B cell (primary cell): ENCODE measurements at regions not wholly inside any gene's neighbourhood (a gene's known extent, or its start where the extent isn't known, plus 50 kb on each side); places are given as distances from the start of the nearest gene placed in this dataset.

Experiments used
- ATAC-seq: fragments of 200-7000 bp; cut with Tn5 transposase; one replicate; pipeline ENCODE4 v1.10.0; 2021; ENCODE audit warnings: low read depth, mild to moderate bottlenecking, moderate number of reproducible peaks, moderate library complexity
- CTCF ChIA-PET: fragments of 350-600 bp; sonication (Branson Sonifier 250); formaldehyde crosslinking; loops from one replicate; lab custom pipeline; 2021; ENCODE audit warnings: antibody characterized with exemption, inconsistent platforms; lab: Charles Lee
- POLR2A ChIA-PET: fragments of 350-600 bp; sonication (Branson Sonifier 250); formaldehyde crosslinking; loops from one replicate; lab custom pipeline; 2021; ENCODE audit warnings: antibody characterized with exemption; lab: Charles Lee
- DNase-seq: peaks from one replicate; pipeline ENCODE4 v3.0.0; 2013
- H2AFZ ChIP-seq: 2 replicates; pipeline ENCODE4 v1.6.1; 2012; ENCODE audit warnings: mild to moderate bottlenecking, low read depth, low read length; ENCODE audit not compliant: insufficient read depth, poor library complexity, severe bottlenecking
- H3K27ac ChIP-seq, 2 donors: 1 replicate in 1 of 2; 2 replicates in 1 of 2; pipeline ENCODE4 v1.5.1; 2012 to 2013; ENCODE audit warnings: low read length in 2 of 2, mild to moderate bottlenecking in 2 of 2, moderate library complexity in 1 of 2
- H3K27me3 ChIP-seq, 4 experiments: fragments of 200-600 bp in 1 of 4; sonication (generic) in 1 of 4; replicated peaks in 1 of 4; 1 replicate in 2 of 4; 2 replicates in 2 of 4; pipeline versions ENCODE4 v1.6.1 to v1.7.0; 2013 to 2016; ENCODE audit warnings: low read length in 3 of 4, mild to moderate bottlenecking in 2 of 4, mixed read lengths in 1 of 4, moderate library complexity in 1 of 4; ENCODE audit not compliant: insufficient read depth in 4 of 4, control insufficient read depth in 3 of 4; ENCODE audit errors: control extremely low read depth in 1 of 4
- H3K36me3 ChIP-seq, 2 experiments: replicated peaks in 1 of 2; 1 replicate in 1 of 2; 2 replicates in 1 of 2; pipeline versions ENCODE4 v1.6.1 to v1.7.1; 2013; ENCODE audit warnings: low read length in 1 of 2; ENCODE audit not compliant: insufficient read depth in 2 of 2, control insufficient read depth in 1 of 2; ENCODE audit errors: control extremely low read depth in 1 of 2, extremely low read depth in 1 of 2
- H3K4me1 ChIP-seq, 2 donors: fragments of 200-600 bp in 1 of 2; sonication (generic) in 1 of 2; 1 replicate in 1 of 2; 2 replicates in 1 of 2; pipeline versions ENCODE4 v1.5.1 to v1.6.1; 2013 to 2017; ENCODE audit warnings: low read length in 2 of 2; ENCODE audit not compliant: control insufficient read depth in 2 of 2, insufficient read depth in 2 of 2
- H3K4me2 ChIP-seq: replicated peaks from 2 replicates; pipeline ENCODE3; 2012; ENCODE audit warnings: mild to moderate bottlenecking, low read depth, low read length; ENCODE audit not compliant: poor library complexity, severe bottlenecking
- H3K4me3 ChIP-seq, 5 experiments: fragments of 200-600 bp in 1 of 5; sonication (generic) in 1 of 5; 1 replicate in 3 of 5; 2 replicates in 2 of 5; pipeline versions ENCODE4 v1.5.1 to v1.7.0; 2011 to 2016; ENCODE audit warnings: low read length in 4 of 5, mild to moderate bottlenecking in 4 of 5, low read depth in 2 of 5, control low read depth in 1 of 5, moderate library complexity in 1 of 5; ENCODE audit not compliant: insufficient read depth in 1 of 5; ENCODE audit errors: control extremely low read depth in 1 of 5, extremely low read depth in 1 of 5
- H3K79me2 ChIP-seq: fragments of 200-600 bp; sonication (generic); one replicate; pipeline ENCODE4 v1.6.0; 2016; ENCODE audit warnings: low read length; ENCODE audit not compliant: control insufficient read depth, insufficient read depth
- H3K9ac ChIP-seq: fragments of 200-600 bp; sonication (generic); 2 replicates; pipeline ENCODE4 v1.6.1; 2017; ENCODE audit warnings: mild to moderate bottlenecking, low read length, moderate library complexity
- H3K9me3 ChIP-seq, 3 donors: one replicate each; pipeline versions ENCODE4 v1.6.1 to v1.7.1; 2013; ENCODE audit warnings: low read length in 2 of 3; ENCODE audit not compliant: control insufficient read depth in 2 of 3, insufficient read depth in 1 of 3; ENCODE audit errors: control extremely low read depth in 1 of 3
- H4K20me1 ChIP-seq: 2 replicates; pipeline ENCODE4 v1.6.0; 2012; ENCODE audit warnings: mild to moderate bottlenecking, low read length; ENCODE audit not compliant: insufficient read depth, control insufficient read depth, poor library complexity, severe bottlenecking
- H3K27ac Mint-ChIP-seq: one replicate; pipeline ENCODE4 v1.8.0; 2021; ENCODE audit warnings: mixed read lengths
- H3K27me3 Mint-ChIP-seq: one replicate; pipeline ENCODE4 v1.8.0; 2021; ENCODE audit warnings: mixed read lengths
- H3K4me1 Mint-ChIP-seq: one replicate; pipeline ENCODE4 v1.8.0; 2021; ENCODE audit warnings: mixed read lengths
- H3K4me3 Mint-ChIP-seq: one replicate; pipeline ENCODE4 v1.8.0; 2021; ENCODE audit warnings: mixed read lengths
- H3K9me3 Mint-ChIP-seq: one replicate; pipeline ENCODE4 v1.8.0; 2022; ENCODE audit warnings: mixed read lengths; ENCODE audit not compliant: insufficient read depth
- EZH2 ChIP-seq: IDR thresholded peaks from 2 replicates; pipeline ENCODE4 v1.6.1; 2012; ENCODE audit warnings: borderline replicate concordance, low read depth, mild to moderate bottlenecking, moderate library complexity, low read length; ENCODE audit not compliant: insufficient read depth, poor library complexity, severe bottlenecking
- WGBS: methylation state at CpG from one replicate; pipeline ENCODE4 v1.1.5; 2013; ENCODE audit warnings: missing lambda C conversion rate; ENCODE audit not compliant: insufficient coverage; 5-methylcytosine and 5-hydroxymethylcytosine counted together
- intact Hi-C: fragments of 100-400 bp; cut with micrococcal nuclease; formaldehyde crosslinking; loops from one replicate; pipeline ENCODE4 v1.10.0; 2022
- TF ChIP-seq, protein P1 (sequence below): fragments of 200-600 bp; IDR thresholded peaks from one replicate; pipeline ENCODE4 v1.8.0; 2022; ENCODE audit warnings: antibody characterized with exemption, mild to moderate bottlenecking

DNA sequence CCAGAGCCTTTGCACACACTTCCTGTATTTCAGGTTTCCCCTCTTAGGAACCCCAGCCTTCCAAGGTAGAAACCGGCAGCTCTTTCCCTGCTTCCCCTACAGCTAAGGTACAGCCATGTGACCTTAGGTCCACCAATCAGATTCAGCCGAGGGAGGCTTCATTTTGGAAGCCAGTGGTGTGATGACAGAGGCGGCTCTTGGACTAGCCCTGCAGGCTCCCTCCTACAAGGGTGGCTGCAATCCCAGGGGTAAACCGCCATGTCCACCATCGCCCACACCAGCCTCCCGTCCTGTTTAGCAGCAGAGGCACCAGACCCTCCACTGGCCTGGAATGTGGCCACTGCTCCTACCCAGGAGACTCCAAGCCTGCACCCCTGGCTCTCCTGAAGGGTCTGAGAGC lies 65.6 kb downstream of the SERPINA3 start:
- Histone ChIP-seq H3K4me2 (no peak overlapping the region), H3K27ac (no peak overlapping the region), H3K9me3 (peaks cover 0 to 12% (median 0%) of the 10 kb centered on the region in 3 donors), H3K9ac (no peak overlapping the region), H3K4me3 (no peak overlapping the region), H3K4me1 (no peaks in the 10 kb centered on the region), H4K20me1 (no peaks in the 10 kb centered on the region), H3K79me2 (no peaks in the 10 kb centered on the region), H2AFZ (no peak overlapping the region), H3K27me3 (no peaks in the 10 kb centered on the region), H3K36me3 (no peaks in the 10 kb centered on the region)
- ATAC-seq (no peak), DNase-seq (no peak)
- ChIA-PET CTCF (no interaction called here), POLR2A (no interaction called here)
- peaks cover 15% of the 10 kb centered on the region for H3K27me3 Mint-ChIP-seq
- no peak overlapping the region for H3K27ac Mint-ChIP-seq
- H3K9me3 Mint-ChIP-seq: no peaks in the 10 kb centered on the region
- intact Hi-C loops: no loop called here
- 79% methylated on average over 6 of the region's 6 CpGs for WGBS
- no peaks in the 10 kb centered on the region for H3K4me1 Mint-ChIP-seq
- no peak overlapping the region for H3K4me3 Mint-ChIP-seq
- TF ChIP-seq EZH2: no peak
- TF ChIP-seq, protein P1, sequence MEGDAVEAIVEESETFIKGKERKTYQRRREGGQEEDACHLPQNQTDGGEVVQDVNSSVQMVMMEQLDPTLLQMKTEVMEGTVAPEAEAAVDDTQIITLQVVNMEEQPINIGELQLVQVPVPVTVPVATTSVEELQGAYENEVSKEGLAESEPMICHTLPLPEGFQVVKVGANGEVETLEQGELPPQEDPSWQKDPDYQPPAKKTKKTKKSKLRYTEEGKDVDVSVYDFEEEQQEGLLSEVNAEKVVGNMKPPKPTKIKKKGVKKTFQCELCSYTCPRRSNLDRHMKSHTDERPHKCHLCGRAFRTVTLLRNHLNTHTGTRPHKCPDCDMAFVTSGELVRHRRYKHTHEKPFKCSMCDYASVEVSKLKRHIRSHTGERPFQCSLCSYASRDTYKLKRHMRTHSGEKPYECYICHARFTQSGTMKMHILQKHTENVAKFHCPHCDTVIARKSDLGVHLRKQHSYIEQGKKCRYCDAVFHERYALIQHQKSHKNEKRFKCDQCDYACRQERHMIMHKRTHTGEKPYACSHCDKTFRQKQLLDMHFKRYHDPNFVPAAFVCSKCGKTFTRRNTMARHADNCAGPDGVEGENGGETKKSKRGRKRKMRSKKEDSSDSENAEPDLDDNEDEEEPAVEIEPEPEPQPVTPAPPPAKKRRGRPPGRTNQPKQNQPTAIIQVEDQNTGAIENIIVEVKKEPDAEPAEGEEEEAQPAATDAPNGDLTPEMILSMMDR: no peak

DNA sequence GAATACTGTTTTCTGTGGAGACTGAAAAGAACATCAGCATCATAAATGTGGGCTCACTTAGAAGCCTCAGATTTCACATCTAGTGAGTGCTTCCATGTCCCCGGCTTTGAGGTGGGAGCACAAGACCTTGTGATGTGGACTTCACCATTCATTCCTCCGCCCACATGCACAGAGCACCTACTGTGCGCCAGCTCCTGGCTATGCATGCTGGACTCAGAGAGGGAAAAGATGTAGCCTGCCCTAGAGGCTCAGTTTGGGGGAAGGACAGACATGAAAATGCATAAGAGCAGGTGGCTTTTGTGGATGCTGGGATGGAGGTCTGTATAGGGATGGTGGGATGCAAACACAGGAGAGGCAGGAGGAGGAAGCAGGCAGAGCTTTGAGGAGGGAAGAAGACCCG lies 65.0 kb downstream of the SERPINA3 start:
- Mint-ChIP-seq H3K27me3 (peaks cover 15% of the 10 kb centered on the region), H3K4me1 (no peaks in the 10 kb centered on the region), H3K27ac (no peak overlapping the region), H3K4me3 (no peak overlapping the region), H3K9me3 (no peaks in the 10 kb centered on the region)
- no peak overlapping the region for H3K27ac ChIP-seq
- H4K20me1 ChIP-seq: no peaks in the 10 kb centered on the region
- H3K9me3 ChIP-seq: peaks cover 0 to 12% (median 0%) of the 10 kb centered on the region in 3 donors
- no peaks in the 10 kb centered on the region for H3K4me1 ChIP-seq
- no peaks in the 10 kb centered on the region for H3K36me3 ChIP-seq
- ChIA-PET POLR2A (no interaction called here), CTCF (no interaction called here)
- no peak for ATAC-seq
- no peak overlapping the region for H3K4me2 ChIP-seq
- WGBS: 87% methylated on average over 3 of the region's 4 CpGs
- TF ChIP-seq EZH2: no peak
- TF ChIP-seq, protein P1: no peak
- H3K79me2 ChIP-seq: no peaks in the 10 kb centered on the region
- H3K9ac ChIP-seq: no peak overlapping the region
- DNase-seq: no peak
- H2AFZ ChIP-seq: no peak overlapping the region
- no peaks in the 10 kb centered on the region for H3K27me3 ChIP-seq
- intact Hi-C loops: no loop called here
- H3K4me3 ChIP-seq: no peak overlapping the region
